IMR-90 (cell line): ENCODE measurements at regions not wholly inside any gene's neighbourhood (a gene's known extent, or its start where the extent isn't known, plus 50 kb on each side); places are given as distances from the start of the nearest gene placed in this dataset.

Source experiments
- ATAC-seq: fragments of 200-7000 bp; cut with Tn5 transposase; 2 replicates; pipeline ENCODE4 v1.9.1; 2020; ENCODE audit warnings: low read depth, mild to moderate bottlenecking, moderate library complexity
- BruUV-seq: library from RNA; stranded (reverse); fragments of 400-500 nt; replicated peaks from 2 replicates; lab custom pipeline; 2021; lab: Mats Ljungman, UMichigan
- CTCF ChIA-PET: fragments of 300-600 bp; formaldehyde crosslinking; extraction: SDS; loops from one replicate; lab custom pipeline; 2021; ENCODE audit warnings: antibody characterized with exemption; lab: Yijun Ruan, JAX
- POLR2A ChIA-PET: fragments of 300-600 bp; sonication (Branson Sonifier 250); formaldehyde crosslinking; loops from one replicate; lab custom pipeline; 2022; ENCODE audit warnings: antibody characterized with exemption; ENCODE audit not compliant: unreplicated experiment; lab: Charles Lee
- DNase-seq: peaks from one replicate; pipeline ENCODE4 v3.0.0; 2013
- H2AFZ ChIP-seq: replicated peaks from 2 replicates; pipeline ENCODE3; 2013; ENCODE audit warnings: low read length, mild to moderate bottlenecking; ENCODE audit not compliant: poor library complexity
- H2AK5ac ChIP-seq: 2 replicates; pipeline ENCODE4 v1.6.1; 2013; ENCODE audit warnings: low read depth, low read length, inconsistent platforms
- H2AK9ac ChIP-seq: replicated peaks from 2 replicates; pipeline ENCODE3; 2013; ENCODE audit warnings: mild to moderate bottlenecking, low read depth, low read length, moderate library complexity; ENCODE audit not compliant: poor library complexity
- H2BK120ac ChIP-seq: 2 replicates; pipeline ENCODE4 v1.6.1; 2013; ENCODE audit warnings: low read depth, low read length, inconsistent platforms
- H2BK15ac ChIP-seq: 3 replicates; pipeline ENCODE4 v1.6.1; 2013; ENCODE audit warnings: low read depth, low read length, inconsistent platforms
- H2BK20ac ChIP-seq: 2 replicates; pipeline ENCODE4 v1.6.1; 2013; ENCODE audit warnings: low read depth, mild to moderate bottlenecking, inconsistent platforms, low read length, moderate library complexity
- H2BK5ac ChIP-seq: 2 replicates; pipeline ENCODE4 v1.6.1; 2013; ENCODE audit warnings: mild to moderate bottlenecking, low read depth, low read length, inconsistent platforms; ENCODE audit not compliant: poor library complexity, severe bottlenecking
- H3K14ac ChIP-seq: replicated peaks from 2 replicates; pipeline ENCODE4 v1.6.1; 2013; ENCODE audit warnings: low read depth, low read length, inconsistent platforms
- H3K18ac ChIP-seq: 2 replicates; pipeline ENCODE4 v1.6.1; 2013; ENCODE audit warnings: low read depth, low read length, control low read depth
- H3K23ac ChIP-seq: 2 replicates; pipeline ENCODE4 v1.6.1; 2013; ENCODE audit warnings: low read depth, low read length, inconsistent platforms
- H3K27ac ChIP-seq: 2 replicates; pipeline ENCODE4 v1.5.1; 2013; ENCODE audit warnings: mild to moderate bottlenecking, control low read depth, low read length; ENCODE audit not compliant: insufficient read depth
- H3K27me3 ChIP-seq: 2 replicates; pipeline ENCODE4 v1.6.1; 2013; ENCODE audit warnings: low read length; ENCODE audit not compliant: control insufficient read depth, insufficient read depth
- H3K36me3 ChIP-seq: 2 replicates; pipeline ENCODE4 v1.6.1; 2013; ENCODE audit warnings: low read length, mixed read lengths; ENCODE audit not compliant: control insufficient read depth, insufficient read depth
- H3K4ac ChIP-seq: 2 replicates; pipeline ENCODE4 v1.6.1; 2013; ENCODE audit warnings: low read depth, low read length, inconsistent platforms
- H3K4me1 ChIP-seq: 2 replicates; pipeline ENCODE4 v1.6.1; 2013; ENCODE audit warnings: low read length, mixed read lengths; ENCODE audit not compliant: control insufficient read depth, insufficient read depth
- H3K4me2 ChIP-seq: 2 replicates; pipeline ENCODE4 v1.6.1; 2013; ENCODE audit warnings: low read depth, mild to moderate bottlenecking, control low read depth, low read length, moderate library complexity
- H3K4me3 ChIP-seq: 2 replicates; pipeline ENCODE4 v1.5.1; 2013; ENCODE audit warnings: low read depth, mild to moderate bottlenecking, control low read depth, low read length, moderate library complexity; ENCODE audit not compliant: insufficient read depth
- H3K56ac ChIP-seq: 2 replicates; pipeline ENCODE4 v1.6.1; 2013; ENCODE audit warnings: low read length, inconsistent platforms; ENCODE audit not compliant: insufficient read depth; ENCODE audit errors: extremely low read depth
- H3K79me1 ChIP-seq, 2 experiments: 2 replicates each; pipeline ENCODE4 v1.6.1; 2013; ENCODE audit warnings: low read length in 2 of 2, inconsistent platforms in 1 of 2, low read depth in 1 of 2
- H3K9ac ChIP-seq: 2 replicates; pipeline ENCODE4 v1.6.1; 2013; ENCODE audit warnings: low read depth, low read length, control low read depth
- H3K9me1 ChIP-seq: 2 replicates; pipeline ENCODE4 v1.6.1; 2013; ENCODE audit warnings: low read length, inconsistent platforms; ENCODE audit not compliant: insufficient read depth
- H3K9me3 ChIP-seq: 2 replicates; pipeline ENCODE4 v1.6.1; 2013; ENCODE audit warnings: low read length; ENCODE audit not compliant: control insufficient read depth, insufficient read depth
- H4K20me1 ChIP-seq: 2 replicates; pipeline ENCODE4 v1.6.1; 2013; ENCODE audit warnings: low read length, inconsistent platforms; ENCODE audit not compliant: insufficient read depth
- H4K5ac ChIP-seq: 2 replicates; pipeline ENCODE4 v1.6.1; 2013; ENCODE audit warnings: mild to moderate bottlenecking, low read depth, low read length, control low read depth
- H4K8ac ChIP-seq, 2 experiments: 2 replicates each; pipeline ENCODE4 v1.6.1; 2013; ENCODE audit warnings: low read depth in 2 of 2, low read length in 2 of 2, control low read depth in 1 of 2, inconsistent platforms in 1 of 2
- H4K91ac ChIP-seq: 2 replicates; pipeline ENCODE4 v1.6.1; 2013; ENCODE audit warnings: low read depth, low read length, inconsistent platforms; ENCODE audit not compliant: insufficient read depth
- CTCF ChIP-seq: conservative IDR thresholded peaks from 2 replicates; pipeline ENCODE4 v1.5.1; 2012; ENCODE audit warnings: mild to moderate bottlenecking, low read depth, low read length, improper control_type of control experiment
- WGBS, 2 experiments: methylation state at CpG; one replicate each; pipeline versions ENCODE4 v1.1.5 to v1.1.7; 2013; ENCODE audit warnings: missing lambda C conversion rate in 2 of 2; ENCODE audit not compliant: insufficient read length in 1 of 2; ENCODE audit errors: extremely low coverage in 2 of 2; 5-methylcytosine and 5-hydroxymethylcytosine counted together
- dilution Hi-C: fragments of 300-500 bp; cut with HindIII; formaldehyde crosslinking; loops from one replicate; pipeline ENCODE4 v1.14.3; 2018; ENCODE audit warnings: low sequenced_read_pairs; ENCODE audit not compliant: unreplicated experiment
- in situ Hi-C: fragments of 300-500 bp; cut with MboI; formaldehyde crosslinking; loops from 3 replicates; pipeline ENCODE4 v1.14.3; 2019; ENCODE audit warnings: low sequenced_read_pairs, inconsistent platforms, mixed read lengths
- intact Hi-C: fragments of 100-400 bp; cut with micrococcal nuclease; formaldehyde crosslinking; loops from 2 replicates; pipeline ENCODE4 v1.10.0; 2022

GRCh38 chr1:239274242-239274830 lies 112.0 kb upstream of the CHRM3 start:
- in situ Hi-C loops: no loop called here

More at GRCh38 chr1:239274242-239274830, 112.0 kb upstream of the CHRM3 start:
- no peaks in the 10 kb centered on the region for H4K20me1 ChIP-seq
- H2BK120ac ChIP-seq: no peak overlapping the region
- BruUV-seq: no TSS peak
- no peak for DNase-seq
- POLR2A ChIA-PET: no interaction called here
- H3K4ac ChIP-seq: no peak overlapping the region
- H2BK15ac ChIP-seq: no peak overlapping the region
- no peak overlapping the region for H4K5ac ChIP-seq
- H2AFZ ChIP-seq: no peak overlapping the region
- H3K18ac ChIP-seq: no peak overlapping the region
- H3K27me3 ChIP-seq: no peaks in the 10 kb centered on the region
- dilution Hi-C loops: no loop called here
- no peak for ATAC-seq
- no peak overlapping the region for H2BK5ac ChIP-seq
- no peak for TF ChIP-seq CTCF
- no peaks in the 10 kb centered on the region for H3K79me1 ChIP-seq
- intact Hi-C loops: no loop called here
- H3K9ac ChIP-seq: no peak overlapping the region
- no peak overlapping the region for H3K56ac ChIP-seq
- H3K4me3 ChIP-seq: no peak overlapping the region
- no peak overlapping the region for H3K14ac ChIP-seq
- H3K9me1 ChIP-seq: no peaks in the 10 kb centered on the region
- H2AK9ac ChIP-seq: no peak overlapping the region
- no peaks in the 10 kb centered on the region for H3K4me1 ChIP-seq
- H4K91ac ChIP-seq: no peak overlapping the region
- H2BK20ac ChIP-seq: no peak overlapping the region
- peaks cover 20% of the 10 kb centered on the region for H3K9me3 ChIP-seq
- CTCF ChIA-PET: interaction anchor here (0.6 kb wide), 1 partner anchor 115 kb away, joined by 5 read pairs; no protein-coding TSS in a partner anchor
- H4K8ac ChIP-seq: no peak overlapping the region
- WGBS, 2 experiments: no CpG with 5 or more reads among the region's 4 CpGs
- H3K36me3 ChIP-seq: no peaks in the 10 kb centered on the region
- H3K23ac ChIP-seq: no peak overlapping the region
- H2AK5ac ChIP-seq: no peak overlapping the region
- no peak overlapping the region for H3K4me2 ChIP-seq
- H3K27ac ChIP-seq: no peak overlapping the region
